Mesendoderm (in vitro differentiated cells): ENCODE measurements at regions not wholly inside any gene's neighbourhood (a gene's known extent, or its start where the extent isn't known, plus 50 kb on each side); places are given as distances from the start of the nearest gene placed in this dataset.
"Not testable (repeated sequence)": the region's sequence is repeated elsewhere in the genome, so short reads cannot be mapped to it uniquely, and the experiment has no call there.

Experiments
- DNase-seq: peaks from one replicate; pipeline ENCODE4 v3.0.0; 2013
- H2AK5ac ChIP-seq: 2 replicates; pipeline ENCODE4 v1.6.1; 2013; ENCODE audit warnings: low read length, inconsistent platforms
- H2BK120ac ChIP-seq: 2 replicates; pipeline ENCODE4 v1.6.1; 2013; ENCODE audit warnings: low read depth, mild to moderate bottlenecking, low read length, moderate library complexity, mixed read lengths
- H2BK15ac ChIP-seq: replicated peaks from 2 replicates; pipeline ENCODE4 v1.6.1; 2013; ENCODE audit warnings: low read depth, mild to moderate bottlenecking, moderate library complexity
- H2BK5ac ChIP-seq: 2 replicates; pipeline ENCODE4 v1.6.1; 2013; ENCODE audit warnings: low read length, inconsistent platforms
- H3K18ac ChIP-seq: 2 replicates; pipeline ENCODE4 v1.6.1; 2013; ENCODE audit warnings: mild to moderate bottlenecking, low read length, mixed read lengths
- H3K23ac ChIP-seq: one replicate; pipeline ENCODE4 v1.6.1; 2013; ENCODE audit warnings: low read length
- H3K27ac ChIP-seq: 2 replicates; pipeline ENCODE4 v1.5.1; 2013; ENCODE audit warnings: low read depth, mild to moderate bottlenecking, inconsistent platforms, low read length, moderate library complexity
- H3K27me3 ChIP-seq: 2 replicates; pipeline ENCODE4 v1.6.1; 2013; ENCODE audit warnings: low read length, control low read depth, mild to moderate bottlenecking, inconsistent platforms; ENCODE audit not compliant: insufficient read depth, poor library complexity
- H3K36me3 ChIP-seq: 2 replicates; pipeline ENCODE4 v1.6.1; 2013; ENCODE audit warnings: low read length, inconsistent platforms; ENCODE audit not compliant: control insufficient read depth, insufficient read depth
- H3K4ac ChIP-seq: one replicate; pipeline ENCODE4 v1.6.1; 2013; ENCODE audit warnings: low read depth, mild to moderate bottlenecking, low read length, moderate library complexity
- H3K4me1 ChIP-seq: 2 replicates; pipeline ENCODE4 v1.6.1; 2013; ENCODE audit warnings: low read depth, low read length, inconsistent platforms; ENCODE audit not compliant: control insufficient read depth
- H3K4me2 ChIP-seq: 2 replicates; pipeline ENCODE4 v1.6.1; 2013; ENCODE audit warnings: low read length
- H3K4me3 ChIP-seq: 2 replicates; pipeline ENCODE4 v1.5.1; 2013; ENCODE audit warnings: mild to moderate bottlenecking, low read length
- H3K56ac ChIP-seq: one replicate; pipeline ENCODE4 v1.6.1; 2013; ENCODE audit warnings: low read length
- H3K79me1 ChIP-seq: 2 replicates; pipeline ENCODE4 v1.6.1; 2013; ENCODE audit warnings: low read length, inconsistent platforms
- H3K79me2 ChIP-seq: 2 replicates; pipeline ENCODE4 v1.6.1; 2013; ENCODE audit warnings: mild to moderate bottlenecking, low read length; ENCODE audit not compliant: control insufficient read depth, insufficient read depth
- H3K9ac ChIP-seq: 2 replicates; pipeline ENCODE4 v1.6.1; 2013; ENCODE audit warnings: low read length, inconsistent platforms
- H4K5ac ChIP-seq: one replicate; pipeline ENCODE4 v1.6.1; 2013; ENCODE audit warnings: low read length
- H4K8ac ChIP-seq: one replicate; pipeline ENCODE4 v1.6.1; 2013; ENCODE audit warnings: low read depth, mild to moderate bottlenecking, control low read depth, low read length, moderate library complexity
- WGBS: extraction: QIAGEN DNeasy Blood & Tissue Kit; methylation state at CpG from one replicate; pipeline ENCODE4 v1.1.7; 2013; ENCODE audit warnings: low lambda C conversion rate, missing lambda C conversion rate; ENCODE audit not compliant: insufficient coverage; ENCODE audit errors: extremely low coverage; 5-methylcytosine and 5-hydroxymethylcytosine counted together

GRCh38 chr9:103183701-103184171 is 188.6 kb downstream of the CYLC2 start:
- no peak overlapping the region for H3K4ac ChIP-seq
- H3K9ac ChIP-seq: no peak overlapping the region
- H3K23ac ChIP-seq: no peak overlapping the region
- H3K36me3 ChIP-seq: no peaks in the 10 kb centered on the region
- H3K4me2 ChIP-seq: no peak overlapping the region
- H3K79me1 ChIP-seq: no peaks in the 10 kb centered on the region
- H3K56ac ChIP-seq: no peak overlapping the region
- no peak overlapping the region for H4K5ac ChIP-seq
- H3K18ac ChIP-seq: no peak overlapping the region
- no peaks in the 10 kb centered on the region for H3K27me3 ChIP-seq
- WGBS: no CpG with 5 or more reads among the region's 6 CpGs
- H3K27ac ChIP-seq: no peak overlapping the region
- H2BK120ac ChIP-seq: no peak overlapping the region
- H2BK15ac ChIP-seq: no peak overlapping the region
- no peaks in the 10 kb centered on the region for H3K79me2 ChIP-seq
- no peak overlapping the region for H4K8ac ChIP-seq
- H3K4me3 ChIP-seq: no peak overlapping the region
- no peak overlapping the region for H2BK5ac ChIP-seq
- no peaks in the 10 kb centered on the region for H3K4me1 ChIP-seq
- no peak overlapping the region for H2AK5ac ChIP-seq
- DNase-seq: no peak

GRCh38 chr9:103186959-103187358 is 191.8 kb downstream of the CYLC2 start:
- H3K79me1 ChIP-seq: no peaks in the 10 kb centered on the region
- no peak overlapping the region for H3K9ac ChIP-seq
- WGBS: no CpG with 5 or more reads among the region's 22 CpGs
- no peak overlapping the region for H4K5ac ChIP-seq
- H3K23ac ChIP-seq: no peak overlapping the region
- H2BK15ac ChIP-seq: no peak overlapping the region
- no peak overlapping the region for H3K4me2 ChIP-seq
- no peak overlapping the region for H2BK5ac ChIP-seq
- H3K79me2 ChIP-seq: no peaks in the 10 kb centered on the region
- no peak overlapping the region for H3K18ac ChIP-seq
- H2AK5ac ChIP-seq: no peak overlapping the region
- H3K4me1 ChIP-seq: no peaks in the 10 kb centered on the region
- no peaks in the 10 kb centered on the region for H3K27me3 ChIP-seq
- DNase-seq: no peak
- no peak overlapping the region for H3K4ac ChIP-seq
- H3K4me3 ChIP-seq: no peak overlapping the region
- H3K56ac ChIP-seq: no peak overlapping the region
- no peaks in the 10 kb centered on the region for H3K36me3 ChIP-seq
- no peak overlapping the region for H4K8ac ChIP-seq
- H2BK120ac ChIP-seq: no peak overlapping the region
- H3K27ac ChIP-seq: no peak overlapping the region

DNA sequence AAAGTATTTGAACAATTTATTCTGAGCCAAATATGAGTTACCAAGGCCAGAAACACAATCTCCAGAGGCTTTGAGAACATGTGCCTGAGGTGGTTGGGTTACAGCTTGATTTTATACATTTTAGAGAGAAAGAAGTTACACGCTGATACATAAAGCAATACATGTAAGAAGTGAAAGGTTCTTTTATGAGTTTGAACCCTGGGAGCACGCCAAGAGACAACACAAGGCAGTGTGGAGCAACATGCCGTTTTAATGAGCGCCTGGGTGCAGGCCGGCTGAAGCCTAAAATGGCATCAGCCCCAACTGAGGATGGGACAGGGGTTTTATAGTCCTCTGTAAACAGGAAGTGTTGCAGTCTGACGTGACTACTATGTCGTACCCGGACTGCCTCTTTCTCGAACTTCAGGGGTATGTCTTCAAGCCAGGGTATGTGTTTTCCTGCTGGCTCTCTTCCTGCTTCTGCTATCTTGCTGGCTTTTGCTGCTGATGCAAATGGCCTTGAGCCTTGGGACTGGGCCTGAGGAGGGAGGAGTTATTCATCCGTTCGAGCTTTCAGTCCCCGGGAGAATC is 193.7 kb downstream of the CYLC2 start:
- no peak overlapping the region for H3K4me3 ChIP-seq
- H3K4ac ChIP-seq: no peak overlapping the region
- WGBS: no CpG with 5 or more reads among the region's 12 CpGs
- no peak overlapping the region for H2BK5ac ChIP-seq
- H3K79me2 ChIP-seq: no peaks in the 10 kb centered on the region
- no peaks in the 10 kb centered on the region for H3K4me1 ChIP-seq
- H3K27me3 ChIP-seq: no peaks in the 10 kb centered on the region
- no peak overlapping the region for H3K23ac ChIP-seq
- no peak overlapping the region for H2AK5ac ChIP-seq
- DNase-seq: no peak
- no peak overlapping the region for H2BK120ac ChIP-seq
- no peaks in the 10 kb centered on the region for H3K36me3 ChIP-seq
- H2BK15ac ChIP-seq: no peak overlapping the region
- no peak overlapping the region for H3K18ac ChIP-seq
- no peak overlapping the region for H3K9ac ChIP-seq
- H4K5ac ChIP-seq: no peak overlapping the region
- no peak overlapping the region for H4K8ac ChIP-seq
- no peaks in the 10 kb centered on the region for H3K79me1 ChIP-seq
- H3K56ac ChIP-seq: no peak overlapping the region
- no peak overlapping the region for H3K27ac ChIP-seq
- H3K4me2 ChIP-seq: no peak overlapping the region

- H2BK120ac ChIP-seq: no peak overlapping the region
- H3K4me2 ChIP-seq: no peak overlapping the region
- H3K79me1 ChIP-seq: no peaks in the 10 kb centered on the region
- no peak overlapping the region for H4K5ac ChIP-seq
- no peaks in the 10 kb centered on the region for H3K27me3 ChIP-seq
- H3K79me2 ChIP-seq: no peaks in the 10 kb centered on the region
- no peak overlapping the region for H3K4ac ChIP-seq
- H3K4me3 ChIP-seq: no peak overlapping the region
- no peak overlapping the region for H2BK5ac ChIP-seq
- no peak overlapping the region for H3K56ac ChIP-seq
- no CpG with 5 or more reads among the region's 1 CpG for WGBS
- no peak overlapping the region for H3K18ac ChIP-seq
- H3K27ac ChIP-seq: no peak overlapping the region
- H2AK5ac ChIP-seq: no peak overlapping the region
- H3K36me3 ChIP-seq: no peaks in the 10 kb centered on the region
- no peak overlapping the region for H3K23ac ChIP-seq
- H3K4me1 ChIP-seq: no peaks in the 10 kb centered on the region
- no peak overlapping the region for H2BK15ac ChIP-seq
- no peak overlapping the region for H3K9ac ChIP-seq
- no peak overlapping the region for H4K8ac ChIP-seq
- no peak for DNase-seq
These were observed 198.9 kb downstream of the CYLC2 start for GRCh38 chr9:103193992-103194391.

GRCh38 chr9:103203172-103203571 is 208.0 kb downstream of the CYLC2 start:
- Histone ChIP-seq H3K56ac (no peak overlapping the region), H3K4me3 (no peak overlapping the region), H3K9ac (no peak overlapping the region), H3K4me2 (no peak overlapping the region), H3K27me3 (no peaks in the 10 kb centered on the region), H3K4me1 (no peaks in the 10 kb centered on the region), H4K5ac (no peak overlapping the region), H3K79me1 (no peaks in the 10 kb centered on the region), H3K27ac (no peak overlapping the region), H2BK15ac (no peak overlapping the region), H3K4ac (no peak overlapping the region), H3K23ac (no peak overlapping the region), H3K18ac (no peak overlapping the region), H3K36me3 (no peaks in the 10 kb centered on the region), H2AK5ac (no peak overlapping the region), H4K8ac (no peak overlapping the region), H3K79me2 (no peaks in the 10 kb centered on the region), H2BK5ac (no peak overlapping the region), H2BK120ac (no peak overlapping the region)
- no CpG with 5 or more reads among the region's 2 CpGs for WGBS
- DNase-seq: no peak

DNA sequence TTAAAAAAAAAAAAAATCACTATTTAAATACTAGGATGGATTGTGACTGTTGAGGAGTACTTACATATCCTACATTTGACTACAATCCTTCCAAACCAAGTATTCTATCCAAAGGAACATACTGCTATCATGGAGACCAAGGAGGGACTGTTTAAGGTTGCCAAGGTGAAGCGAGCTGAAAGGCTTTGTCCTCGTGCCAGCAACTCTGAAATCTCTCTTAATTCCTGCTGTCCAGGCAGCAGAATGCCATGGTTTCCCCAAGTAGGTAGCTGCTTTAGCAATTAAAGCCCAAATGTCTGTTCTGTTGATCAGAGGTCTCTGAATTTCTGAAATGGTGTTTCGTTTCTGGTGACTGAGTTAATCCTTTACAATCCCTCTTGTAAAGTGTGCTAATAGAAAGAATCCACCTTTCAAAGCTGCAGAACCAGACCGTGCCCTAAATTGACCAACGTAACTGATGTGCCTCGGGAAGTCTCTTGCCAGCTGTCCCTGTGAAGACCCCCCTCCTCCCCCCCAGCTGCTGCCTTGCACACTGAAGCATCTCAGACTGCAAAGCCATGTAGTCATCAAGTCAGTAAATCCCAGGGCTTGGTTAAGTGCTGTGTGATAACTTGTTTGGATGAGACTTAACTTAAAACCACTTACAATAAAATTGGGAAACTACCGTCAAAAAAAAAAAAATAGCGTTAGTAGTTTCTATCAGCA is 210.9 kb downstream of the CYLC2 start:
- no CpG with 5 or more reads among the region's 8 CpGs for WGBS
- not testable (repeated sequence) for H4K5ac ChIP-seq, DNase-seq

More for the DNA sequence above, 210.9 kb downstream of the CYLC2 start:
- H2BK120ac ChIP-seq, H3K56ac ChIP-seq, H4K8ac ChIP-seq, H3K4me3 ChIP-seq, H3K79me2 ChIP-seq, H3K4me2 ChIP-seq, H3K23ac ChIP-seq, H3K4ac ChIP-seq, H3K18ac ChIP-seq, H2BK5ac ChIP-seq, H3K79me1 ChIP-seq, H3K27me3 ChIP-seq, H3K9ac ChIP-seq, H3K36me3 ChIP-seq, H3K27ac ChIP-seq, H2AK5ac ChIP-seq, H3K4me1 ChIP-seq, H2BK15ac ChIP-seq: not testable (repeated sequence)
